ENCODE measurements at regions not wholly inside any gene's neighbourhood (a gene's known extent, or its start where the extent isn't known, plus 50 kb on each side); places are given as distances from the start of the nearest gene placed in this dataset.

GRCh38 chr1:209493559-209493958 lies 90.0 kb upstream of the CAMK1G start:
- TF ChIP-seq SIN3A (IDR thresholded peaks at IDR 0.05; ENCODE audit: borderline replicate concordance, insufficient read depth, low read length): no peak
- TF ChIP-seq REST (IDR thresholded peaks at IDR 0.05; ENCODE audit: insufficient read depth in 1 of 2, low read depth in 2 of 2, low read length in 2 of 2): no peak
- no peak for TF ChIP-seq TAF1 (IDR thresholded peaks at IDR 0.05; ENCODE audit: borderline replicate concordance, insufficient read depth, low read length)
- no peak for TF ChIP-seq FOXP2 (optimal IDR thresholded peaks at IDR 0.05; ENCODE audit: borderline replicate concordance, extremely low read depth, extremely low read length, insufficient read depth)
- no peak for TF ChIP-seq POLR2AphosphoS5 (IDR thresholded peaks at IDR 0.05; ENCODE audit: low read depth, low read length)

GRCh38 chr1:209497729-209498128 lies 85.8 kb upstream of the CAMK1G start:
- TF ChIP-seq FOXP2 (optimal IDR thresholded peaks at IDR 0.05; ENCODE audit: borderline replicate concordance, extremely low read depth, extremely low read length, insufficient read depth) (no peak), TAF1 (IDR thresholded peaks at IDR 0.05; ENCODE audit: borderline replicate concordance, insufficient read depth, low read length) (no peak), POLR2AphosphoS5 (IDR thresholded peaks at IDR 0.05; ENCODE audit: low read depth, low read length) (no peak), REST (IDR thresholded peaks at IDR 0.05; ENCODE audit: insufficient read depth in 1 of 2, low read depth in 2 of 2, low read length in 2 of 2) (no peak), SIN3A (IDR thresholded peaks at IDR 0.05; ENCODE audit: borderline replicate concordance, insufficient read depth, low read length) (no peak)

GRCh38 chr1:209500993-209501392 lies 82.5 kb upstream of the CAMK1G start:
- TF ChIP-seq FOXP2 (optimal IDR thresholded peaks at IDR 0.05; ENCODE audit: borderline replicate concordance, extremely low read depth, extremely low read length, insufficient read depth): no peak
- TF ChIP-seq POLR2AphosphoS5 (IDR thresholded peaks at IDR 0.05; ENCODE audit: low read depth, low read length): no peak
- no peak for TF ChIP-seq SIN3A (IDR thresholded peaks at IDR 0.05; ENCODE audit: borderline replicate concordance, insufficient read depth, low read length)
- TF ChIP-seq TAF1 (IDR thresholded peaks at IDR 0.05; ENCODE audit: borderline replicate concordance, insufficient read depth, low read length): no peak

- TF ChIP-seq SIN3A (IDR thresholded peaks at IDR 0.05; ENCODE audit: borderline replicate concordance, insufficient read depth, low read length) (no peak), TAF1 (IDR thresholded peaks at IDR 0.05; ENCODE audit: borderline replicate concordance, insufficient read depth, low read length) (no peak), POLR2AphosphoS5 (IDR thresholded peaks at IDR 0.05; ENCODE audit: low read depth, low read length) (no peak), FOXP2 (optimal IDR thresholded peaks at IDR 0.05; ENCODE audit: borderline replicate concordance, extremely low read depth, extremely low read length, insufficient read depth) (no peak), REST (IDR thresholded peaks at IDR 0.05; ENCODE audit: insufficient read depth in 1 of 2, low read depth in 2 of 2, low read length in 2 of 2) (no peak)
Observed at GRCh38 chr1:209503196-209503595, 80.3 kb upstream of the CAMK1G start.

GRCh38 chr1:209504571-209504970 lies 78.9 kb upstream of the CAMK1G start:
- TF ChIP-seq REST (IDR thresholded peaks at IDR 0.05; ENCODE audit: insufficient read depth in 1 of 2, low read depth in 2 of 2, low read length in 2 of 2): no peak
- no peak for TF ChIP-seq SIN3A (IDR thresholded peaks at IDR 0.05; ENCODE audit: borderline replicate concordance, insufficient read depth, low read length)
- no peak for TF ChIP-seq FOXP2 (optimal IDR thresholded peaks at IDR 0.05; ENCODE audit: borderline replicate concordance, extremely low read depth, extremely low read length, insufficient read depth)
- no peak for TF ChIP-seq POLR2AphosphoS5 (IDR thresholded peaks at IDR 0.05; ENCODE audit: low read depth, low read length)
- no peak for TF ChIP-seq TAF1 (IDR thresholded peaks at IDR 0.05; ENCODE audit: borderline replicate concordance, insufficient read depth, low read length)

All from PFSK-1 (cell line).